ENCODE measurements at regions not wholly inside any gene's neighbourhood (a gene's known extent, or its start where the extent isn't known, plus 50 kb on each side); places are given as distances from the start of the nearest gene placed in this dataset.

DNA sequence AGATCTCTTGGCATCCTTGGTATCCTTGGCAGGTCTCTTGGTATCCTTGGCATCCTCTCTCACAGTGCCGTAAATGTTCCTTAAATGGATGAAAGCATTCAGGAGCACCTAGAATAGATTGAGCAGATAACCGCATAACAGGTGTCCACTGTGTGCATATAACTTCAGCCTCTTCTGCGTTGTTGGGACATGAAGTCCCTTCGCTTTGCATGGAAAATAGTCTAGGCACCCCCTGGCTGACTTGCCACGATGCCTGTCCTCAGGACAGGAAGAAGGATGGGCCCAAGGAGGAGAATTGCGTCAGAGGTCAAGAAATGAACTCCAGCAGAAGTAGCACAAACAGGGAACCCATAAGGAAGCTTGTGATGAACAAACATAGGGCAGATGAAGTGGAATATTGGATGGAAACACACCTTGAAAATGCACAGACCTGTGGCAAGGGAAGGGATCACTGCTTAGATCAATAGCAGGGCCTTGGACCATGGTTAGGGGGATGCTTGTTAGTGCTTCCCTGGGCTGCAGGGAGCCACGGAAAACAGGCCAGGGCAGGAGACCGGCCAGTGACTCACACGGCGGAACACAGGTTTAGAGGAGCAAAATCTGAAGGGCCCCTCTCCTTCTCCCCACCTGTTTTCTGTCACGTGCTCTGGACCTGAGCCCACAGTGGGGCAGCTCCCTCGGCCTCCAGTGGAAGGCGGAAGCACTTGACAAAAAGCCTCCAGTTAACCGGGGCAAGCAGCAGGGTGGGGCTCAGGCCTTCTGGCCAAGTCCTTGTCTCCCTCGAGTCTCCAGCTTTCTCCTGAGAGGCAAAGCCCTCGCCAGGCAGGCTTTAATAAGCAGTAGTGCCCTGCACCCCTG is 99.2 kb upstream of the ASAP2 start:
- Histone ChIP-seq H3K4me3 (ENCODE audit: low read depth, low read length, poor library complexity, severe bottlenecking) (no peak overlapping the region), H3K27me3 (ENCODE audit: insufficient read depth, low read length) (0 out of 2 replicates have a peak, but pooled peaks cover 3% of the 10 kb centered on the region), H3K9me2 (ENCODE audit: low read depth, low read length) (no peaks in the 10 kb centered on the region), H4K20me1 (ENCODE audit: insufficient read depth, low read length) (no peaks in the 10 kb centered on the region), H3K4me2 (ENCODE audit: low read length) (no peak overlapping the region), H3K79me2 (ENCODE audit: insufficient read depth, low read length) (no peaks in the 10 kb centered on the region), H3K4me1 (ENCODE audit: insufficient read depth, low read length, severe bottlenecking) (no peaks in the 10 kb centered on the region), H2AFZ (ENCODE audit: low read length) (no peak overlapping the region), H3K9ac (ENCODE audit: low read length) (no peak overlapping the region), H3F3A (ENCODE audit: insufficient read depth, low read length) (no peaks in the 10 kb centered on the region), H3K9me3 (ENCODE audit: low read length) (no peaks in the 10 kb centered on the region), H3K36me3 (ENCODE audit: insufficient read depth, low read length) (no peaks in the 10 kb centered on the region), H3K27ac (ENCODE audit: low read depth, low read length, poor library complexity, severe bottlenecking) (no peak overlapping the region)
- TF ChIP-seq CTCF (IDR thresholded peaks at IDR 0.05; ENCODE audit: low read length) (no peak), EZH2 (IDR thresholded peaks at IDR 0.05; ENCODE audit: borderline replicate concordance, low read length) (no peak)

GRCh38 chr2:9106338-9107167 is 100.1 kb upstream of the ASAP2 start:
- H3K27me3 ChIP-seq (ENCODE audit: insufficient read depth, low read length) = 0 out of 2 replicates have a peak, but pooled peaks cover 3% of the 10 kb centered on the region
- H3K4me1 ChIP-seq (ENCODE audit: insufficient read depth, low read length, severe bottlenecking) = no peaks in the 10 kb centered on the region
- no peak overlapping the region for H3K9ac ChIP-seq (ENCODE audit: low read length)
- no peak overlapping the region for H2AFZ ChIP-seq (ENCODE audit: low read length)
- TF ChIP-seq EZH2 (IDR thresholded peaks at IDR 0.05; ENCODE audit: borderline replicate concordance, low read length) = no peak
- TF ChIP-seq CTCF (IDR thresholded peaks at IDR 0.05; ENCODE audit: low read length) = no peak
- H3K9me2 ChIP-seq (ENCODE audit: low read depth, low read length) = no peaks in the 10 kb centered on the region
- no peak overlapping the region for H3K4me2 ChIP-seq (ENCODE audit: low read length)
- no peak overlapping the region for H3K27ac ChIP-seq (ENCODE audit: low read depth, low read length, poor library complexity, severe bottlenecking)
- H4K20me1 ChIP-seq (ENCODE audit: insufficient read depth, low read length) = no peaks in the 10 kb centered on the region
- H3K79me2 ChIP-seq (ENCODE audit: insufficient read depth, low read length) = no peaks in the 10 kb centered on the region
- H3F3A ChIP-seq (ENCODE audit: insufficient read depth, low read length) = no peaks in the 10 kb centered on the region
- H3K9me3 ChIP-seq (ENCODE audit: low read length) = no peaks in the 10 kb centered on the region
- H3K36me3 ChIP-seq (ENCODE audit: insufficient read depth, low read length) = no peaks in the 10 kb centered on the region
- H3K4me3 ChIP-seq (ENCODE audit: low read depth, low read length, poor library complexity, severe bottlenecking) = no peak overlapping the region

GRCh38 chr2:9105601-9106337 is 100.8 kb upstream of the ASAP2 start:
- no peaks in the 10 kb centered on the region for H3K9me2 ChIP-seq (ENCODE audit: low read depth, low read length)
- H3K4me2 ChIP-seq (ENCODE audit: low read length) = no peak overlapping the region
- H3K36me3 ChIP-seq (ENCODE audit: insufficient read depth, low read length) = no peaks in the 10 kb centered on the region
- TF ChIP-seq EZH2 (IDR thresholded peaks at IDR 0.05; ENCODE audit: borderline replicate concordance, low read length) (no peak), CTCF (IDR thresholded peaks at IDR 0.05; ENCODE audit: low read length) (no peak)
- no peak overlapping the region for H3K27ac ChIP-seq (ENCODE audit: low read depth, low read length, poor library complexity, severe bottlenecking)
- H3K27me3 ChIP-seq (ENCODE audit: insufficient read depth, low read length) = 0 out of 2 replicates have a peak, but pooled peaks cover 3% of the 10 kb centered on the region
- H3K9ac ChIP-seq (ENCODE audit: low read length) = no peak overlapping the region
- no peak overlapping the region for H2AFZ ChIP-seq (ENCODE audit: low read length)
- no peaks in the 10 kb centered on the region for H3K4me1 ChIP-seq (ENCODE audit: insufficient read depth, low read length, severe bottlenecking)
- H3F3A ChIP-seq (ENCODE audit: insufficient read depth, low read length) = no peaks in the 10 kb centered on the region
- no peaks in the 10 kb centered on the region for H3K9me3 ChIP-seq (ENCODE audit: low read length)
- H4K20me1 ChIP-seq (ENCODE audit: insufficient read depth, low read length) = no peaks in the 10 kb centered on the region
- H3K79me2 ChIP-seq (ENCODE audit: insufficient read depth, low read length) = no peaks in the 10 kb centered on the region
- no peak overlapping the region for H3K4me3 ChIP-seq (ENCODE audit: low read depth, low read length, poor library complexity, severe bottlenecking)
